NCI-H187 treated with DMSO at 0.1 percent for 48 hours (cell line): ENCODE measurements at regions not wholly inside any gene's neighbourhood (a gene's known extent, or its start where the extent isn't known, plus 50 kb on each side); places are given as distances from the start of the nearest gene placed in this dataset.

Experiments
- DNase-seq: peaks from one replicate; lab custom pipeline; 2025; lab: John Stamatoyannopoulos, UW

DNA sequence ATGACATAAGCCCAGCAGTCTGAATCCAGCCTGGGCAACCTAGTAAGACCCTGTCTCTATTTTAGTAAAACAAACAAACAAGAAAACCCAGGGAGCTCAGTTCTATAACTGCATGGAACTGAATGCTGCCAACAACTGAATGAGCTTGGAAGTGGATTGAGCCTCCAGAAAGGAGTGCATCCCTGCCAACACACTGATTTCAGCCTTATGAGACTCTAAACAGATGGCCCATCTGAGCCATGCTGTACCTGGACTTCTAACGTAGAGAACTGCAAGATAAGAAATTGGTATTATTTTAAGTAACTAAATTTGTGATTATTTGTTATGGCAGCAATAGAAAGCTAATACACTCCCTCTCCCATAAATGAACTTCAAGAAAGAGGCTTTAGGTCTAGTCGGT lies 150.4 kb upstream of the RAI14 start:
- no peak for DNase-seq

DNA sequence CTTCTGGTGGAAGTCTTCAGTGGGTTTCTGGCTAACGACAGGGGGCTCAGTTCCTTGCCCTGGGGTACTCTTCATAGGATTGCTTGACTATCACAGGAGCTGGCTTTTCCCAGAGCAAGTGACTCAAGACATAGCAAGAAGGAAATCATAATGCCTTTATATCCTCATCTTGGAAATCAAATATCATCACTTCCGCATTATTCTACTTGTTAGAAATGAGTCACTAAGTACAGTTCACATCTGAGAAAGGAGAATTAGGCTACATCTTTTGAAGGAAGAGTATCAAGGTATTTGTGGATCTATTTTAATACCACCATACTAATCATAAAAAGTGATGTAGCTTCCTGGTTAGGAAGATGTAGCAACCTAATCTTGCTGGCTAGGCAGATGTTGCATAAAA lies 148.2 kb upstream of the RAI14 start:
- DNase-seq = no peak

DNA sequence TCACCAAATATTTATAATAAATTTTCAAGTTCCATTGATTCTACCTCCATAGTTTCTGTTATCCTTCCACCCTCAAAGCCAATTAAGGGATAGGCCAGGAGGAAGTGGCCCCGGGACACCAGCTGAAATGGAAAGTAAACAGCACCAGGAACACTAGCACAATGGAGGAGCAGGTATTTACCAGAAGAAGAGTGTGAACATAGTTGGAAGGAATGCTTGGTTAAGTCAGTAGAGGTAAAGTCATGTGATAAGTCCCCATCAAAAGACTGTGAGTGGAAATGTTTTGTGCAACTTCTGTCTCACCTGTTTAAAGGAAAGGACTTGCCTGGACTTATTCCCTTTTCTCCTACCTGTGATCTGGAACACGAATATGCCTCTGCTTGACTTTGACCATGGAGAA lies 146.7 kb upstream of the RAI14 start:
- DNase-seq = no peak

GRCh38 chr5:34510002-34510401 lies 146.1 kb upstream of the RAI14 start:
- DNase-seq = no peak

GRCh38 chr5:34511063-34511462 lies 145.1 kb upstream of the RAI14 start:
- DNase-seq = no peak

GRCh38 chr5:34511481-34511880 lies 144.6 kb upstream of the RAI14 start:
- no peak for DNase-seq

DNA sequence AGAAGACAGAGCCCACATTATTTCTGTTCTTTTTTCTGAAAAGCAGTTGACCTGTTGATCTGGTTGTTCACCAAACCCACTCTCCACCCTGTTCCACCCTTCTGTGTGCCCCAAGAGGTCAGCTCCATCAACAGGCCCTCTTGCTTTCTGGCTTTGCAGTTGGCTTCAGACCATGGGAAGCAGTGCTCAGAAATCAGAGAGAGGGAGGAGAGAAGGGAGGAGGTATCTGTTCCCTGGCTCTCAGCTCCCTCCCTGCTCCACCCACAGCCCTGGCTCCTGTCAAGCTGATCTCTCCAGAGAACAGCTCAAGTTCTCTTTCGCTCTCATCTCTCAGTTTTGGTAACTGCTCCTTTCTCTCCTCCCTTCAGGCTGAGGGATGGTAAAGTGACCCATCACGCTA lies 144.2 kb upstream of the RAI14 start:
- no peak for DNase-seq

GRCh38 chr5:34516166-34516565 lies 140.0 kb upstream of the RAI14 start:
- DNase-seq = no peak

DNA sequence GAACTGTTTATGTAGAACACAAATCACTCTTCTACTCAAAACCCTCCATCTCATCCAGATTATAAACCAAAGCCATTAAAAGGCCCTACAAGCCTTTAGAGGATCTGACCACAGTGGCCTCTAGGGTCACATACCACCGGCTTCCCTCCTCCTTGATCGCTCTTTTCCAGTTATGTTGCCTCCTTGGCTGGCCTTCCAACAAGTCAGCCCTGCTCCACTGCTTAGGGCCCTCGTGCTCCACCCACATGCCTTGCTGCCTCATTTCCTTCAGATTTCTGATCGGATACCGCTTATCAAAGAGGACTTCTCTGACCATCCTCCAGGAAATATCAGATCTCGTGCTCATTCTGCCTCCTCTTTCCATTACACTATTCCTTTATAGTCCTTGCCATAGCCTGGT lies 139.4 kb upstream of the RAI14 start:
- no peak for DNase-seq

GRCh38 chr5:34517249-34517648 lies 138.9 kb upstream of the RAI14 start:
- DNase-seq = no peak

DNA sequence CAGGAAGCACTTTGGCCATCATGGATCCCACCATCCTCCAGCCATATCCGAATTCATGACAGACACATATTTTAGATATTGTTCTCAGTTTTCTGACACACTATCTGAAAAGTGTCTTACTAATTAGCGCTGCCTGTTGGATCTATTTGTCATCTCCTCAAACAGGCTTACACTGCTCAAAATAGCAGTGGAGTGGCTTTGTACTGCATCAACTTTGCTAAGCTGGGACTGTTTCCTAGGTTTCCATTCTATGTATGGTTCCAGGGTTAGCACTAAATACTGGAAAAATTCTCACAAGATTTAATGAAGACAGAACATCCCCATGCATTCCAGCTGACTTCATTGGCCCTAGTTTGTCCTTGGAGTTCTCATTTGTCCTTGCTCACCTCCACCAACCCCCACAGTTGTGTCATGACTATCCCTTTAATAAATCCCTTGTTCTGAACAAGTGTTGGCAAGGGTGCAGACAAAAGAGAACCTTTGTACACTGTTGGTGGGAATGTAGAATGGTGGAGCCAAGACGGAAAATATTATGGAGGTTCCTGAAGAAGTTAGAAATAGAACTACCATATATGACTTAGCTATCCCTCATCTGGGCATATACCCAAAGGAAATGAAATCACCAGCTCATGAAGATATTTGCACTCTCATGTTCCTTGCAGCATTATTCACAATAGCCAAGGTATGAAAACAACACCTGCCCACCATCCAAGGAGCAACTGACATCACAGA lies 136.5 kb upstream of the RAI14 start:
- DNase-seq = no peak

DNA sequence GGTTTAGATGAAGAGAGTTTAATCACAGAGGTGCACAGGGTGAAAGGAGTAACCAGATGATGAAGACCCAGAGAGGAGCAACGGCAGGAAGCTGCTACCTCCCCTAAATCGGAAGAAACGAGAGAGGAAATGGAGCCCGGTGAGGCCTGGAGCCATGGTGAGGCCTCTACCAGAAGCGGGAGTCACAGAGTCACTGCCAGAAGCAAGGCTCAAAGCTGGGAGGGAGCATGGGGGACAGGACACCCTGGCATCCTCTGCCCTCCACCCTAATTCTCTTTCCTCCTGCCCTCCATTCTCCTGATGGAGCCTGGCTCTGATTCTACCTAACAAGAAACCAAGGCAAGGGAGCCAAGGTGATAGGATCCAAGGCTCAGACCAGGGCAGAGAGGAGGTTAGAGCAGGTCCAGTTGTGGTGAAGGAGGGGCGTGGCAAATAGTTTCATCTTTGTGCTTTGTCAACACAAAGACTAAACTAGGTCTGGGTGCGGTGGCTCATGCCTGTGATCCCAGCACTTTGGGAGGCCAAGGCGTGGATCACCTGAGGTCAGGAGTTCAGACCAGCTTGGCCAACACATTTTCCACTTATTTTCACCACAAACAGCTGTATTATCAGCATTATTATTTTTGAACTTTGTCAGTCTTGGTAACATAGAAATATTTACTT lies 134.4 kb upstream of the RAI14 start:
- DNase-seq = no peak

GRCh38 chr5:34522599-34523386 lies 133.3 kb upstream of the RAI14 start:
- DNase-seq = no peak

- DNase-seq = no peak
Observed at GRCh38 chr5:34523387-34523726, 132.8 kb upstream of the RAI14 start.

DNA sequence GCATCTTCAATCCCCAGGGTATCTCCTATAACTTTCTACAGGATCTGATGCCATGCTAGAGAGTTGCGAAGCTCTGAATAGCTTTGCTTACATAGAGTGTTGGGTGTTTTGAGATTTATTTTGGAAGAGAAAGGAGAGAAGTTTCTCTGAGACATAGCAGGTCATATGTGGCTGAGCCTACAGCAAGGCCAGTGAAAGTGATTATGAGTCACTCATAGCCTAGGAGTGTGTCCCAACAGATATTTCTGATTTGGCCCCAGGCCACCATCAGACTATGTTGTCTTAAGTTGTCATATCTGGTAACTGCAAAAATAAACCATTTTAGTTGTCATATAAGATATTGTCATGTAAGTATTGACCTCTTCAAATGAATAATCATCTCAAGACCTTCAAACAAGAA lies 132.0 kb upstream of the RAI14 start:
- DNase-seq = no peak

- no peak for DNase-seq
Observed at GRCh38 chr5:34525761-34526160, 130.4 kb upstream of the RAI14 start.

DNA sequence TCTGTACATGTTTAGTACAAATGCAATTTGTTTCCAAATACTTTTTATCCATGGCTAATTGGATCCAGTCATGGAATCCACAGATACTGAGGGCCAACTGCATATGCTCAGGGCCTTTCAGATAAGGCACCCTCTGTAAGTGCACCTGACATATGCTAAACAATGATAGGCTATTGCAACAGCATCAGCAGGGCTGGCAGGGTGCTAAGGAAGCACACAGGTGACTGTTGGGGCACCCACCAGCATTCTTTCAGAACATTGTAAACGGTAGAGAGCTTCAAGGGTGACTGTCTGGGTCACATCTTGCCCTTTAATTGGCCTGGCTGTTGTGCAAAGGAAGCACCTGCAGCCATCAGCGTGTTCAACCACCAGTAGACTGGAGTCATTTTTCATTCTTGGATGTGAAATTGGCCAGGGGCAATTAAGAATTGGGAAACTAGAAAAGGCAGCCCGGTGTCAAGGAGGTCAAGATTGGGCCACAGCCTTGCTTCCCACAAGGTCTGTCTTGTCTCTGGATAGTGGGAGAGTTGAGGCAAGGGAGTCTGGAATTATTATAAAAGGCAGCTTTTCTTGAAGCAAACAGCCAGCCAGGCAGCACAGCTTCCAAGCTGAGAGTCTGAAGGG lies 129.3 kb upstream of the RAI14 start:
- DNase-seq = no peak

- no peak for DNase-seq
Observed at GRCh38 chr5:34529581-34530331, 126.4 kb upstream of the RAI14 start.

DNA sequence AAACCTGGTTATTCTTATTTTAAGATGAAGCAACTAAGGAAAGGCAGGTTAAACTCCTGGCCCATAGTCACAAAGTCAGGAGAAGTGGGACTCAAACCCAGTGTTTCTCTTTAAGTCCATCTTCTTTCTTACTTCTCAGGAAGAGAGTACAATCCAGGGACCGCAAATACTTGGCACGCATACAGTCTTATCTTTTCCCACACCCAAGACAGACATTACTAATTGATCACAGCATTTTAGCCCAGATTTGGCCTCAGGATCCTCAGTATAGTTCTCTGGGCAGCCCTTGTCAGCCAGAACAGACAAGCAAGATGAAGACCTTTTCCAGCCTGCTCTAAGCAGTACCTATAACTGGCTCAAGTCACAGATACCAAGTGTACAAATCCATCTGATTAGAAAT lies 125.5 kb upstream of the RAI14 start:
- DNase-seq = no peak

DNA sequence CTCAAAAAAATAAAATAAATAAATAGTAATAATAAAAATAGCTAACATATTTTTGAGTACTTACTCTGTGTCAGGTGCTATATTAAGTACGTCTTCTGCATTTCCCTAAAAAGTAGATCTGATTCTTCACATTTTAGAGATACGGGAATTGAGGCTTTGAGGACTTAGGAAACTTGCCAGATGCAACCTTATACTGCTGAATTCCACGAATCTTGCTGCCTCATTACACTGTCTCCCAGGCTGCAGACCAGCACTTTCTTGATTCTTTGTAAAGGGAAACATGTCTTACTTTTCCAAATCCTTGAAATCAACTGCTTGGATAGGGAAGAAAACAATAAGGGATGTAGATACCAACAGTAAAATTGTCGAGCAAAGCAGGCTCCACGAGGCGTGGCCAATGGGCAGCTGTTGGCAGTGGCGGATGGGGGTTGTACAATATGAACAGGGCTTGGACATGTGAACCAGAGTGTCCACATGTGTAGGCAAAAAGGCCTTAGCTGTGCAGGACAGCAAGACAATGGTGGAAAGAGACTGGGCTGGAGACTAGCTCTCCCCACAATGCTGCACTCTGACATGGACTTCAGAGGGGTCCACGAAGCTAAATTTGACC lies 124.3 kb upstream of the RAI14 start:
- no peak for DNase-seq
